Endothelial cell of umbilical vein (primary cell): ENCODE measurements at regions not wholly inside any gene's neighbourhood (a gene's known extent, or its start where the extent isn't known, plus 50 kb on each side); places are given as distances from the start of the nearest gene placed in this dataset.

Source experiments
- BruUV-seq: library from RNA; stranded (reverse); fragments of 400-500 nt; replicated peaks from 2 replicates; lab custom pipeline; 2021; lab: Mats Ljungman, UMichigan
- CTCF ChIA-PET: fragments of 300-600, 350-600 bp; sonication (Branson Sonifier 250); formaldehyde crosslinking; loops from one replicate; lab custom pipeline; 2021; ENCODE audit warnings: antibody characterized with exemption, inconsistent platforms; lab: Charles Lee
- POLR2A ChIA-PET: fragments of 300-600, 350-600 bp; sonication (Branson Sonifier 250); formaldehyde crosslinking; loops from one replicate; lab custom pipeline; 2021; ENCODE audit warnings: antibody characterized with exemption, inconsistent platforms; lab: Charles Lee
- DNase-seq: peaks from one replicate; pipeline ENCODE4 v3.0.0-alpha.2; 2011; ENCODE audit warnings: low read depth, low spot score
- FAIRE-seq: peaks from 2 replicates; lab custom pipeline; 2011; peaks lifted over from hg19 to GRCh38; lab: Jason Lieb, UNC
- H2AFZ ChIP-seq: 2 replicates; pipeline ENCODE4 v1.6.0; 2012; ENCODE audit warnings: low read depth, low read length, control low read depth, inconsistent platforms
- H3K27ac ChIP-seq: 2 replicates; pipeline ENCODE4 v1.5.1; 2011; ENCODE audit warnings: low read depth, mild to moderate bottlenecking, control low read depth, low read length, moderate library complexity; ENCODE audit not compliant: insufficient read depth
- H3K27me3 ChIP-seq, 2 experiments: 2 replicates each; pipeline versions ENCODE4 v1.6.0 to v1.6.1; 2011; ENCODE audit warnings: low read length in 2 of 2, mixed read lengths in 1 of 2; ENCODE audit not compliant: control insufficient read depth in 2 of 2, insufficient read depth in 2 of 2
- H3K36me3 ChIP-seq, 2 experiments: 2 replicates in 1 of 2; 3 replicates in 1 of 2; pipeline ENCODE4 v1.5.1; 2011; ENCODE audit warnings: low read length in 2 of 2, mild to moderate bottlenecking in 1 of 2, moderate library complexity in 1 of 2; ENCODE audit not compliant: control insufficient read depth in 2 of 2, insufficient read depth in 2 of 2; ENCODE audit errors: extremely low read depth in 1 of 2
- H3K4me1 ChIP-seq: 3 replicates; pipeline ENCODE4 v1.5.1; 2011; ENCODE audit warnings: mild to moderate bottlenecking, low read length; ENCODE audit not compliant: control insufficient read depth, insufficient read depth; ENCODE audit errors: extremely low read depth
- H3K4me2 ChIP-seq: 2 replicates; pipeline ENCODE4 v1.6.1; 2011; ENCODE audit warnings: low read length, control low read depth, mixed read lengths; ENCODE audit not compliant: insufficient read depth
- H3K4me3 ChIP-seq, 3 experiments: fragments of 200-600 bp in 1 of 3; sonication (generic), shearing (Covaris generic) in 1 of 3; replicated peaks in 1 of 3; 2 replicates each; pipeline ENCODE4 v1.5.1; 2011 to 2016; ENCODE audit warnings: control low read depth in 3 of 3, low read length in 3 of 3, mild to moderate bottlenecking in 2 of 3, inconsistent platforms in 1 of 3, low read depth in 1 of 3, moderate library complexity in 1 of 3; ENCODE audit not compliant: insufficient read depth in 1 of 3
- H3K79me2 ChIP-seq: 2 replicates; pipeline ENCODE4 v1.6.0; 2012; ENCODE audit warnings: low read length, inconsistent platforms; ENCODE audit not compliant: control insufficient read depth, insufficient read depth
- H3K9ac ChIP-seq: replicated peaks from 2 replicates; pipeline ENCODE3; 2011; ENCODE audit warnings: low read length, control low read depth; ENCODE audit not compliant: insufficient read depth; ENCODE audit errors: extremely low read depth
- H3K9me1 ChIP-seq: replicated peaks from 3 replicates; pipeline ENCODE4 v1.6.0; 2011; ENCODE audit warnings: mild to moderate bottlenecking, low read length; ENCODE audit not compliant: control insufficient read depth, insufficient read depth; ENCODE audit errors: extremely low read depth
- H3K9me3 ChIP-seq: replicated peaks from 2 replicates; pipeline ENCODE4 v1.5.1; 2012; ENCODE audit warnings: low read length, inconsistent platforms; ENCODE audit not compliant: control insufficient read depth, insufficient read depth
- H4K20me1 ChIP-seq: replicated peaks from 2 replicates; pipeline ENCODE3; 2011; ENCODE audit warnings: mild to moderate bottlenecking, low read length; ENCODE audit not compliant: control insufficient read depth, insufficient read depth; ENCODE audit errors: extremely low read depth
- EZH2 ChIP-seq: IDR thresholded peaks from 2 replicates; pipeline ENCODE4 v1.6.1; 2012; ENCODE audit warnings: borderline replicate concordance, low read depth, mild to moderate bottlenecking, moderate library complexity, low read length, inconsistent platforms; ENCODE audit not compliant: severe bottlenecking
- FOS ChIP-seq: IDR thresholded peaks from 2 replicates; pipeline ENCODE4 v1.6.1; 2011; ENCODE audit warnings: mild to moderate bottlenecking, low read length, moderate library complexity, borderline replicate concordance; ENCODE audit not compliant: insufficient read depth
- GATA2 ChIP-seq: IDR thresholded peaks from 2 replicates; pipeline ENCODE4 v1.7.0; 2011; ENCODE audit warnings: low read depth, mild to moderate bottlenecking, moderate library complexity, mixed read lengths, low read length; ENCODE audit not compliant: insufficient read length, insufficient read depth
- JUN ChIP-seq: IDR thresholded peaks from 2 replicates; pipeline ENCODE4 v1.6.1; 2011; ENCODE audit warnings: borderline replicate concordance, low read depth; ENCODE audit not compliant: insufficient read length, insufficient read depth
- MYC ChIP-seq: IDR thresholded peaks from one replicate; pipeline ENCODE4 v1.6.1; 2011; ENCODE audit warnings: mild to moderate bottlenecking, low read depth, low read length
- POLR2A ChIP-seq: IDR thresholded peaks from 2 replicates; pipeline ENCODE4 v1.6.1; 2012; ENCODE audit warnings: low read depth, mild to moderate bottlenecking, control low read depth, low read length
- POLR2AphosphoS5 ChIP-seq: IDR thresholded peaks from 2 replicates; pipeline ENCODE4 v1.6.1; 2012; ENCODE audit warnings: low read depth, mild to moderate bottlenecking, control low read depth, low read length, moderate library complexity; ENCODE audit not compliant: insufficient read depth
- dilution Hi-C: fragments of 300-500 bp; cut with MboI; formaldehyde crosslinking; loops from one replicate; pipeline ENCODE4 v1.15.0; 2019; ENCODE audit warnings: low sequenced_read_pairs; ENCODE audit not compliant: extremely low pct_ligation_motif_present
- intact Hi-C: fragments of 100-400 bp; cut with micrococcal nuclease; formaldehyde crosslinking; loops from one replicate; pipeline ENCODE4 v1.10.0; 2022
- TF ChIP-seq, protein P1 (sequence below): IDR thresholded peaks from 2 replicates; pipeline ENCODE4 v1.6.1; 2011; ENCODE audit not compliant: insufficient read depth, insufficient read length
- TF ChIP-seq, protein P2 (sequence below), 2 donors: IDR thresholded peaks; 1 replicate in 1 of 2; 2 replicates in 1 of 2; pipeline ENCODE4 v1.5.1; 2011; ENCODE audit warnings: low read length in 2 of 2, mild to moderate bottlenecking in 2 of 2, moderate library complexity in 2 of 2, control low read depth in 1 of 2, inconsistent platforms in 1 of 2, low read depth in 1 of 2; ENCODE audit not compliant: insufficient read depth in 1 of 2; ENCODE audit errors: extremely low read depth in 1 of 2

DNA sequence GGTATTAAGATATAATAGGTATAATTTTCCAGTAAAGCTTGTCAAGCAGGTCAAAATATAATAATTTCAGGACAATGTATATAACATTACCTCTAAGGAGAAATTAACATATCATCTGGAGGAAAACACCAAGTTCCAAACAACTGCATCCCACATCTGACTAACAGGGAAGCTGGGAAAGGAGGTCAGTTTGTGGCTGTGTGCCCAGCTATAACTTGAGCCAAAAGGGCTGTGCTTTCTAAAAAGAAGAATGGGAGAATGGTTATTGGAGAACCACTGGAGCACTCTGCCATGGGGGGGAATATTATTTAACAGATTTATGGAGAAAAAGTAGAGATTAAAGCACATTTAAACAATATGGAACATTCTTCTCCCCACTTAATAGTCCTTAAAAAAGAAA is 390.6 kb upstream of the PKDCC start:
- Histone ChIP-seq H3K27ac (no peak overlapping the region), H3K9ac (no peak overlapping the region), H3K36me3 (no peaks in the 10 kb centered on the region), H3K4me1 (no peaks in the 10 kb centered on the region), H3K79me2 (no peaks in the 10 kb centered on the region), H3K9me1 (no peaks in the 10 kb centered on the region), H3K4me3 (no peak overlapping the region), H4K20me1 (no peaks in the 10 kb centered on the region), H3K4me2 (no peak overlapping the region), H3K27me3 (no peaks in the 10 kb centered on the region), H3K9me3 (no peaks in the 10 kb centered on the region), H2AFZ (no peak overlapping the region)
- BruUV-seq: no TSS peak
- FAIRE-seq (no peak), DNase-seq (no peak)
- intact Hi-C loops (no loop called here), dilution Hi-C loops (no loop called here)
- ChIA-PET CTCF (no interaction called here), POLR2A (no interaction called here)
- TF ChIP-seq POLR2A: no peak
- TF ChIP-seq GATA2: no peak
- no peak for TF ChIP-seq POLR2AphosphoS5
- TF ChIP-seq JUN: no peak
- TF ChIP-seq, protein P1, sequence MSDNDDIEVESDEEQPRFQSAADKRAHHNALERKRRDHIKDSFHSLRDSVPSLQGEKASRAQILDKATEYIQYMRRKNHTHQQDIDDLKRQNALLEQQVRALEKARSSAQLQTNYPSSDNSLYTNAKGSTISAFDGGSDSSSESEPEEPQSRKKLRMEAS: no peak
- TF ChIP-seq FOS: no peak
- no peak for TF ChIP-seq EZH2
- no peak for TF ChIP-seq MYC
- TF ChIP-seq, protein P2, sequence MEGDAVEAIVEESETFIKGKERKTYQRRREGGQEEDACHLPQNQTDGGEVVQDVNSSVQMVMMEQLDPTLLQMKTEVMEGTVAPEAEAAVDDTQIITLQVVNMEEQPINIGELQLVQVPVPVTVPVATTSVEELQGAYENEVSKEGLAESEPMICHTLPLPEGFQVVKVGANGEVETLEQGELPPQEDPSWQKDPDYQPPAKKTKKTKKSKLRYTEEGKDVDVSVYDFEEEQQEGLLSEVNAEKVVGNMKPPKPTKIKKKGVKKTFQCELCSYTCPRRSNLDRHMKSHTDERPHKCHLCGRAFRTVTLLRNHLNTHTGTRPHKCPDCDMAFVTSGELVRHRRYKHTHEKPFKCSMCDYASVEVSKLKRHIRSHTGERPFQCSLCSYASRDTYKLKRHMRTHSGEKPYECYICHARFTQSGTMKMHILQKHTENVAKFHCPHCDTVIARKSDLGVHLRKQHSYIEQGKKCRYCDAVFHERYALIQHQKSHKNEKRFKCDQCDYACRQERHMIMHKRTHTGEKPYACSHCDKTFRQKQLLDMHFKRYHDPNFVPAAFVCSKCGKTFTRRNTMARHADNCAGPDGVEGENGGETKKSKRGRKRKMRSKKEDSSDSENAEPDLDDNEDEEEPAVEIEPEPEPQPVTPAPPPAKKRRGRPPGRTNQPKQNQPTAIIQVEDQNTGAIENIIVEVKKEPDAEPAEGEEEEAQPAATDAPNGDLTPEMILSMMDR (IDR thresholded peaks at IDR 0.05; ENCODE audit: extremely low read depth in 1 of 2, insufficient read depth in 1 of 2, low read depth in 1 of 2, low read length in 2 of 2): no peak
